ENCODE measurements at regions not wholly inside any gene's neighbourhood (a gene's known extent, or its start where the extent isn't known, plus 50 kb on each side); places are given as distances from the start of the nearest gene placed in this dataset.
A peak's percentile ranks its signal among the peaks of the same experiment; 100 is the strongest.

DNA sequence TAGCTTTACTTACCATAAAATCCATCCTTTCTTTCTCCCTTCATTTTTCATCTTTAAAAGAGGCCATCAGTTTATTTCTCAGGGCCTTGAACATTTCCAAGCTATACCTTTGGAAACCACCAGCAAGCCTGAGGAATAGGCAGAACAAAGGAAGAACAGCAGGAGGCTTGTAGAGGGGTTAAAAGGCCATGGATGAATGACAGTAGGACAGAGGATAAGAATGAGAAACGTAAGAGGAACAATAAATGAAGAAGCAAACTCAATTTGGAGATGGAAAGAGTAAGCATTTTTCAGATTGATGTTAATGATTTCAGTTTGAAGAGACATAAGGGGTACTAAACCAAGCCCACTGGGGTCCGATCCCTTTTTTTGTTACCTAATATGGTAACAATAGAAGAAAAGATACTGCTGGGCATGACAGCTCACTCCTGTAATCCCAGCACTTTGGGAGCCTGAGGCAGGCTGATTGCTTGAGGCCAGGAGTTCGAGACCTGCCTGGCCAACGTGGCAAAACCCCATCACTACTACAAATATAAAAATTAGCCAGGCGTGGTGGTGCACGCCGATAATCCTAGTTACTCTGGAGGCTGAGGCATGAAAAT is 106.6 kb upstream of the NMUR2 start:
- no peaks in the 10 kb centered on the region for H3K27me3 ChIP-seq (ENCODE audit: control insufficient read depth, insufficient read depth, low read length)
- DNase-seq (ENCODE audit: low read depth): no peak
- no peak overlapping the region for H3K4me3 ChIP-seq (ENCODE audit: low read depth, low read length)
- TF ChIP-seq, protein P1, sequence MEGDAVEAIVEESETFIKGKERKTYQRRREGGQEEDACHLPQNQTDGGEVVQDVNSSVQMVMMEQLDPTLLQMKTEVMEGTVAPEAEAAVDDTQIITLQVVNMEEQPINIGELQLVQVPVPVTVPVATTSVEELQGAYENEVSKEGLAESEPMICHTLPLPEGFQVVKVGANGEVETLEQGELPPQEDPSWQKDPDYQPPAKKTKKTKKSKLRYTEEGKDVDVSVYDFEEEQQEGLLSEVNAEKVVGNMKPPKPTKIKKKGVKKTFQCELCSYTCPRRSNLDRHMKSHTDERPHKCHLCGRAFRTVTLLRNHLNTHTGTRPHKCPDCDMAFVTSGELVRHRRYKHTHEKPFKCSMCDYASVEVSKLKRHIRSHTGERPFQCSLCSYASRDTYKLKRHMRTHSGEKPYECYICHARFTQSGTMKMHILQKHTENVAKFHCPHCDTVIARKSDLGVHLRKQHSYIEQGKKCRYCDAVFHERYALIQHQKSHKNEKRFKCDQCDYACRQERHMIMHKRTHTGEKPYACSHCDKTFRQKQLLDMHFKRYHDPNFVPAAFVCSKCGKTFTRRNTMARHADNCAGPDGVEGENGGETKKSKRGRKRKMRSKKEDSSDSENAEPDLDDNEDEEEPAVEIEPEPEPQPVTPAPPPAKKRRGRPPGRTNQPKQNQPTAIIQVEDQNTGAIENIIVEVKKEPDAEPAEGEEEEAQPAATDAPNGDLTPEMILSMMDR (IDR thresholded peaks at IDR 0.05; ENCODE audit: insufficient read depth, low read length, poor library complexity, severe bottlenecking): no peak
- no peaks in the 10 kb centered on the region for H3K36me3 ChIP-seq (ENCODE audit: control insufficient read depth, insufficient read depth, low read length)

DNA sequence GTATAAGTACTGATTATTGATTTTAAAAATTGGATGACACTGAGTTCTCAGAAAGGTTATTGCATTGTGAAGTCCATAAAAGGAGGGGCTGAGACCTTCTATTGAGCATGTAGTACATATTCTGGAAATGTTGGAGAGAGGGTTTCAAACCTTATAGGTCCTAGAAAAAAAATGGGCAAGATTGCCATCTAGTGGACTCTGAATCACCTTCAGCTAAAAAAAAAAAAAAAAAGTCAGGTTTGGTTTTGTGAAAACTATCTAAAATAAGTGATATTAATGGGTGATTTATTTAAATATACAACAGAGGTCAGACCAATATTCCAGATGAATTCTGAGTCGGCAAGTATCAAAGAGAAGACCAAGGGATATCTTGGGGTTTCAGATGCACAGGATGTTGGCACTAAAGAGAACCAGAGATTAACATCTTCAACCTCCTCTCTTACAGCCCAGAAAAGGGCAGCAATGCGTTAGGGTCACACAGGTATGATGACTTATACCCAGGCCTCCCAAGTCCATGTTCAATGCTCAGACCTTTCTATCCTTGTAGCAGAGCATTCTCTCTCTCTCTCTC is 109.8 kb upstream of the NMUR2 start:
- Histone ChIP-seq H3K4me3 (ENCODE audit: low read depth, low read length) (no peak overlapping the region), H3K36me3 (ENCODE audit: control insufficient read depth, insufficient read depth, low read length) (no peaks in the 10 kb centered on the region), H3K27me3 (ENCODE audit: control insufficient read depth, insufficient read depth, low read length) (no peaks in the 10 kb centered on the region)
- DNase-seq (ENCODE audit: low read depth): no peak
- TF ChIP-seq, protein P1 (IDR thresholded peaks at IDR 0.05; ENCODE audit: insufficient read depth, low read length, poor library complexity, severe bottlenecking): peak; percentile 63

- Histone ChIP-seq H3K36me3 (ENCODE audit: control insufficient read depth, insufficient read depth, low read length) (no peaks in the 10 kb centered on the region), H3K27me3 (ENCODE audit: control insufficient read depth, insufficient read depth, low read length) (no peaks in the 10 kb centered on the region), H3K4me3 (ENCODE audit: low read depth, low read length) (no peak overlapping the region)
- TF ChIP-seq, protein P1 (IDR thresholded peaks at IDR 0.05; ENCODE audit: insufficient read depth, low read length, poor library complexity, severe bottlenecking): no peak
- no peak for DNase-seq (ENCODE audit: low read depth)
Observed at GRCh38 chr5:152523964-152524363, 118.9 kb upstream of the NMUR2 start.

GRCh38 chr5:152527358-152528052 is 122.4 kb upstream of the NMUR2 start:
- H3K27me3 ChIP-seq (ENCODE audit: control insufficient read depth, insufficient read depth, low read length): no peaks in the 10 kb centered on the region
- H3K4me3 ChIP-seq (ENCODE audit: low read depth, low read length): no peak overlapping the region
- H3K36me3 ChIP-seq (ENCODE audit: control insufficient read depth, insufficient read depth, low read length): no peaks in the 10 kb centered on the region
- no peak for DNase-seq (ENCODE audit: low read depth)
- TF ChIP-seq, protein P1 (IDR thresholded peaks at IDR 0.05; ENCODE audit: insufficient read depth, low read length, poor library complexity, severe bottlenecking): no peak

- no peaks in the 10 kb centered on the region for H3K36me3 ChIP-seq (ENCODE audit: control insufficient read depth, insufficient read depth, low read length)
- TF ChIP-seq, protein P1 (IDR thresholded peaks at IDR 0.05; ENCODE audit: insufficient read depth, low read length, poor library complexity, severe bottlenecking): no peak
- no peaks in the 10 kb centered on the region for H3K27me3 ChIP-seq (ENCODE audit: control insufficient read depth, insufficient read depth, low read length)
- DNase-seq (ENCODE audit: low read depth): no peak
- no peak overlapping the region for H3K4me3 ChIP-seq (ENCODE audit: low read depth, low read length)
Observed at GRCh38 chr5:152529440-152529839, 124.4 kb upstream of the NMUR2 start.

All from kidney epithelial cell (primary cell).